A549 (cell line): ENCODE measurements at regions not wholly inside any gene's neighbourhood (a gene's known extent, or its start where the extent isn't known, plus 50 kb on each side); places are given as distances from the start of the nearest gene placed in this dataset.

Source experiments
- ATAC-seq, 2 experiments: fragments of 200-7000 bp in 1 of 2; fragments of >200 bp in 1 of 2; cut with Nextera tagmentation in 1 of 2; cut with Tn5 transposase in 1 of 2; 3 replicates each; pipeline versions ENCODE4 v1.8.0 to v1.9.1; 2018 to 2020; ENCODE audit warnings: mild to moderate bottlenecking in 1 of 2, moderate library complexity in 1 of 2
- CTCF ChIA-PET: fragments of 300-600 bp; sonication (Branson Sonifier 250); formaldehyde crosslinking; extraction: SDS; loops from one replicate; lab custom pipeline; 2021; ENCODE audit warnings: antibody characterized with exemption, inconsistent platforms; lab: Yijun Ruan, JAX
- POLR2A ChIA-PET: fragments of 350-600 bp; formaldehyde crosslinking; extraction: SDS; loops from one replicate; lab custom pipeline; 2021; ENCODE audit warnings: antibody characterized with exemption, inconsistent platforms; lab: Yijun Ruan, JAX
- DNase-seq, 2 experiments: peaks; one replicate each; pipeline versions ENCODE4 v3.0.0 to v3.0.0-alpha.2; 2011 to 2016; ENCODE audit warnings: low read depth in 1 of 2, low spot score in 1 of 2
- FAIRE-seq: peaks from 2 replicates; lab custom pipeline; 2011; peaks lifted over from hg19 to GRCh38; lab: Jason Lieb, UNC
- H3K27ac ChIP-seq, 2 experiments: fragments of >200 bp; sonication (Bioruptor Twin); formaldehyde crosslinking; 3 replicates each; pipeline ENCODE4 v1.5.1; 2016 to 2017
- H3K4me1 ChIP-seq: fragments of >200 bp; sonication (Bioruptor Twin); formaldehyde crosslinking; 3 replicates; pipeline ENCODE4 v1.6.1; 2016
- H3K4me2 ChIP-seq: fragments of >200 bp; sonication (Bioruptor Twin); formaldehyde crosslinking; 3 replicates; pipeline ENCODE4 v1.6.1; 2016
- H3K4me3 ChIP-seq: fragments of >200 bp; sonication (Bioruptor Twin); formaldehyde crosslinking; 3 replicates; pipeline ENCODE4 v1.5.1; 2016
- H3K9me3 ChIP-seq: fragments of >200 bp; sonication (Bioruptor Twin); formaldehyde crosslinking; 3 replicates; pipeline ENCODE4 v1.6.1; 2016
- CHD2 ChIP-seq: fragments of 150-350 bp; IDR thresholded peaks from 2 replicates; pipeline ENCODE4 v1.6.1; 2014; ENCODE audit warnings: low read length; ENCODE audit not compliant: partially characterized antibody
- CHD4 ChIP-seq: fragments of 200-600 bp; sonication (generic); IDR thresholded peaks from 2 replicates; pipeline ENCODE4 v1.6.1; 2016; ENCODE audit warnings: antibody characterized with exemption, mild to moderate bottlenecking, borderline replicate concordance
- CTCF ChIP-seq: fragments of >200 bp; sonication (Bioruptor Twin); formaldehyde crosslinking; IDR thresholded peaks from 3 replicates; pipeline ENCODE4 v1.5.1; 2016
- E2F6 ChIP-seq: IDR thresholded peaks from 2 replicates; pipeline ENCODE4 v1.6.1; 2012; ENCODE audit warnings: low read depth, borderline replicate concordance
- EHF ChIP-seq: fragments of 250-450 bp; sonication (Bioruptor Pico); IDR thresholded peaks from 2 replicates; pipeline ENCODE4 v1.5.0; 2020; ENCODE audit warnings: mild to moderate bottlenecking
- EHMT2 ChIP-seq: fragments of 200-600 bp; sonication (generic); IDR thresholded peaks from 2 replicates; pipeline ENCODE4 v1.6.1; 2016; ENCODE audit warnings: antibody characterized with exemption, low read depth, mild to moderate bottlenecking, moderate library complexity
- FOSL2 ChIP-seq, 2 experiments: fragments of 450-650 bp in 1 of 2; fragments of >200 bp in 1 of 2; sonication (Bioruptor Twin) in 1 of 2; formaldehyde crosslinking; IDR thresholded peaks; 2 replicates each; pipeline versions ENCODE4 v1.5.0 to v1.6.1; 2016 to 2020; ENCODE audit warnings: mild to moderate bottlenecking in 1 of 2, moderate library complexity in 1 of 2
- HDAC2 ChIP-seq: fragments of 200-600 bp; sonication (generic); IDR thresholded peaks from 2 replicates; pipeline ENCODE4 v1.6.1; 2016
- HOXB13 ChIP-seq: fragments of 250-450 bp; sonication (Bioruptor Pico); IDR thresholded peaks from 2 replicates; pipeline ENCODE4 v1.5.0; 2020; ENCODE audit warnings: low read depth, mild to moderate bottlenecking, moderate library complexity
- HOXB5 ChIP-seq: fragments of 250-450 bp; sonication (Bioruptor Pico); IDR thresholded peaks from 2 replicates; pipeline ENCODE4 v1.5.0; 2020; ENCODE audit warnings: mild to moderate bottlenecking, moderate library complexity
- JUN ChIP-seq, 2 experiments: fragments of >200 bp; sonication (Bioruptor Twin); formaldehyde crosslinking; IDR thresholded peaks; 2 replicates in 1 of 2; 3 replicates in 1 of 2; pipeline ENCODE4 v1.6.1; 2016 to 2017
- KDM5A ChIP-seq: fragments of 200-600 bp; sonication (generic); IDR thresholded peaks from 2 replicates; pipeline ENCODE4 v1.6.1; 2016; ENCODE audit warnings: antibody characterized with exemption, mild to moderate bottlenecking
- NFE2L2 ChIP-seq: fragments of 150-350 bp; conservative IDR thresholded peaks from 2 replicates; pipeline ENCODE4 v1.6.1; 2014; ENCODE audit warnings: low read length
- NPAS2 ChIP-seq: fragments of 250-450 bp; sonication (Bioruptor Pico); IDR thresholded peaks from 2 replicates; pipeline ENCODE4 v1.8.0; 2022; ENCODE audit warnings: mild to moderate bottlenecking, moderate library complexity, borderline replicate concordance
- NR3C1 ChIP-seq: fragments of >200 bp; sonication (Bioruptor Twin); formaldehyde crosslinking; IDR thresholded peaks from 3 replicates; pipeline ENCODE4 v1.6.1; 2017
- PBX3 ChIP-seq: IDR thresholded peaks from 2 replicates; pipeline ENCODE4 v1.6.1; 2012
- RARB ChIP-seq: fragments of 250-450 bp; sonication (Bioruptor Pico); IDR thresholded peaks from 2 replicates; pipeline ENCODE4 v1.8.0; 2021; ENCODE audit warnings: mild to moderate bottlenecking, moderate library complexity
- RFX5 ChIP-seq: fragments of 450-650 bp; IDR thresholded peaks from 2 replicates; pipeline ENCODE4 v1.7.1; 2014; ENCODE audit warnings: antibody characterized with exemption, mild to moderate bottlenecking, moderate library complexity
- RNF2 ChIP-seq: fragments of 200-600 bp; sonication (generic); IDR thresholded peaks from 2 replicates; pipeline ENCODE4 v1.6.1; 2016; ENCODE audit warnings: low read depth, mild to moderate bottlenecking, antibody characterized with exemption, moderate library complexity, borderline replicate concordance
- SREBF2 ChIP-seq: fragments of 450-650 bp; IDR thresholded peaks from 2 replicates; pipeline ENCODE4 v1.6.1; 2014; ENCODE audit warnings: mild to moderate bottlenecking, moderate library complexity
- TP53 ChIP-seq: fragments of 250-450 bp; sonication (Bioruptor Pico); IDR thresholded peaks from 2 replicates; pipeline ENCODE4 v1.5.0; 2021; ENCODE audit warnings: mild to moderate bottlenecking, moderate library complexity
- ZFP36 ChIP-seq: fragments of 450-650 bp; IDR thresholded peaks from 2 replicates; pipeline ENCODE4 v1.6.1; 2014; ENCODE audit warnings: borderline replicate concordance; ENCODE audit not compliant: partially characterized antibody
- ZNF302 ChIP-seq: fragments of 250-450 bp; sonication (Bioruptor Pico); IDR thresholded peaks from 2 replicates; pipeline ENCODE4 v1.9.0; 2021; ENCODE audit warnings: inconsistent platforms, mild to moderate bottlenecking, moderate library complexity
- ZSCAN20 ChIP-seq: fragments of 250-450 bp; sonication (Bioruptor Pico); IDR thresholded peaks from 2 replicates; pipeline ENCODE4 v1.8.0; 2022; ENCODE audit warnings: mild to moderate bottlenecking, moderate library complexity
- WGBS: methylation state at CpG from one replicate; pipeline ENCODE4 v1.1.6; 2017; ENCODE audit errors: missing lambda C conversion rate; 5-methylcytosine and 5-hydroxymethylcytosine counted together

DNA sequence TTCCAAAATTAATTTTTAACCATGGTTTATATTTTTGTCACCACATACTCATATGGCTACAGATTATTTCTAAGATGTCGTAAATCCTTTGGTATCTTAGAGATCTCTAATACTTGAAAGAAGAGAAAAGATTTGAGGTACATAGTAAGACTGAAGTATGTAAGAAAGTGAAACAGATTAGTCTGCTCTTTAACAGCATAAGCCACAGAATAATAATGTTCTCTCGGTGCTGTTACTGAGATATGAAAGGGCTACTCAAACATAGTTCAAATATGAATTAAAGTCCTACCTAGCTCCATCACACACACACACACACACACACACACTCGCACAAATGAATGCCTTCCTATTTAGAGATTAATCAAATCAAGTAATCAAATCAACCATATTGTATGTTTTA is 274.1 kb upstream of the PCDH18 start:
- ATAC-seq (no peak), FAIRE-seq (no peak), DNase-seq (no peak)
- Histone ChIP-seq H3K4me1 (no peaks in the 10 kb centered on the region), H3K27ac (no peak overlapping the region), H3K9me3 (no peaks in the 10 kb centered on the region), H3K4me2 (no peak overlapping the region), H3K4me3 (no peak overlapping the region)
- CTCF ChIA-PET: no interaction called here
- TF ChIP-seq JUN (IDR thresholded peaks at IDR 0.05): no peak
- no peak for TF ChIP-seq KDM5A
- TF ChIP-seq ZSCAN20 (CRISPR knock-in tag): no peak
- TF ChIP-seq ZFP36: no peak
- TF ChIP-seq CHD4: no peak
- TF ChIP-seq FOSL2 (IDR thresholded peaks at IDR 0.05): no peak
- no peak for TF ChIP-seq FOSL2 (CRISPR knock-in tag; IDR thresholded peaks at IDR 0.05)
- TF ChIP-seq CHD2: no peak
- no peak for TF ChIP-seq EHF (CRISPR knock-in tag)
- no peak for TF ChIP-seq SREBF2
- no peak for TF ChIP-seq NFE2L2
- no peak for TF ChIP-seq PBX3
- WGBS: 54% methylated on average over 3 of the region's 3 CpGs
- POLR2A ChIA-PET: no interaction called here

DNA sequence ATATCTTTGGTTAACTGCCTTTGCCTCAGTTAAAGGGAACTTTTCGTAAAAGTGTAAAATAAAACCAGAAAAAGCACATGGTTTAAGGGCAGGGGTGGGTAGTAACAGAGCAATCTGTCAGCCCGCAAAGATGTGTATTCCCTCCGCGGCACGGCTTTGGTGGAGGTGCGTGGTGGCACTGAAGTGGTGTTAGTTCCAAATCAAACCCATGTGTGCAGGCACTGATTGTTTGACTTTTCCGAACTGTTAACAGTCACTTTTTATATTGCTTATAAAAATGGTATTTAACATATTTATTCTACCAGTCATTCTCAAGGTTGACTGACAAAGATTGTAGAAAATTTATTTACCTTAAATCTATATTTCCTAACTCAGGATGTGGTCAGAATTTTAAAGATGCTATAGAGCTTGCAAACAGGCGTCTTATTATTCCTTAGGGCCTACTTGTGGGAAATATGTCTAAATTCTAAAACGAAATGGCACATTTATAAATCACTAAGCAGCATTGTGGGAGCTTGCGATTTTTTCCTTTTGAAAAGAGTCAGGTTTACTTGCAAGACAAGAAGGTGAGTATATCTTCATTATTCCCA is 272.7 kb upstream of the PCDH18 start:
- H3K4me3 ChIP-seq: no peak overlapping the region
- H3K27ac ChIP-seq: no peak overlapping the region
- WGBS: 66% methylated on average over 10 of the region's 10 CpGs
- TF ChIP-seq CHD4: no peak
- TF ChIP-seq HOXB13 (CRISPR knock-in tag): no peak
- TF ChIP-seq SREBF2: no peak
- no peak for TF ChIP-seq NPAS2
- no peak for TF ChIP-seq E2F6
- TF ChIP-seq EHMT2: no peak
- no peak for TF ChIP-seq ZNF302 (CRISPR knock-in tag)
- no peak for TF ChIP-seq NR3C1
- TF ChIP-seq HOXB5 (CRISPR knock-in tag): no peak
- no peak for TF ChIP-seq TP53 (CRISPR knock-in tag)
- no peak for TF ChIP-seq HDAC2
- TF ChIP-seq RNF2: no peak
- TF ChIP-seq EHF (CRISPR knock-in tag): no peak
- no peak for TF ChIP-seq RARB (CRISPR knock-in tag)
- TF ChIP-seq KDM5A: no peak
- no peak for TF ChIP-seq ZFP36
- TF ChIP-seq ZSCAN20 (CRISPR knock-in tag): no peak
- TF ChIP-seq RFX5: no peak
- TF ChIP-seq CTCF: no peak
- H3K9me3 ChIP-seq: no peaks in the 10 kb centered on the region
- DNase-seq: no peak
- POLR2A ChIA-PET: no interaction called here
- ATAC-seq: no peak
- no peaks in the 10 kb centered on the region for H3K4me1 ChIP-seq
- CTCF ChIA-PET: interaction anchor here (1.8 kb wide), 1 partner anchor 15 kb away, joined by 6 read pairs; no protein-coding TSS in a partner anchor
- no peak overlapping the region for H3K4me2 ChIP-seq
- no peak for FAIRE-seq
